Forelimb muscle (tissue), 1 donor: ENCODE measurements at regions not wholly inside any gene's neighbourhood (a gene's known extent, or its start where the extent isn't known, plus 50 kb on each side); places are given as distances from the start of the nearest gene placed in this dataset.
"Not testable (repeated sequence)": the region's sequence is repeated elsewhere in the genome, so short reads cannot be mapped to it uniquely, and the experiment has no call there.

Experiments used
- DNase-seq: peaks from one replicate; pipeline ENCODE4 v3.0.0-alpha.2; 2013; ENCODE audit warnings: low read depth

GRCh38 chr11:92607969-92608722 lies 361.3 kb upstream of the MTNR1B start:
- no peak for DNase-seq

GRCh38 chr11:92611157-92611556 lies 358.3 kb upstream of the MTNR1B start:
- DNase-seq, result no peak

GRCh38 chr11:92618020-92618419 lies 351.4 kb upstream of the MTNR1B start:
- not testable (repeated sequence) for DNase-seq

GRCh38 chr11:92623055-92623454 lies 346.4 kb upstream of the MTNR1B start:
- DNase-seq, result no peak

DNA sequence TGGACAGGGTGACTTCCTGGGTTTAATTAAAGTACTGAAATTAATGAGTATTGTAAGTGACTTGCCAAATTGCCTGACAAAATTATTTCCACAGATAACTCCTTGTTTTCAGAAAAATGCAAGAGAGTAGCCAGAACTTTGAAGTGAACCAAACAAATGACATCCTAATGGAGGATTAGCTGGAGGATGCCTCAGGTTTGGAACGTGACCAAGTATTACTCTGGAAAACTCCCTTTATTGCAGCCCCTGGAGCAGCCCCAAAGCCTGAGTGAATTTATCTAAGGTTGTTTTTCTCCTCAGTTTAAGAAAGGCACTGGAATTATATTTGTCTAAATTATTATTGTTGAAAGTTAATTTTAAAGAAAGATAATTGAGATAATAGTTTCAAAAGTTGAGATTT lies 343.6 kb upstream of the MTNR1B start:
- no peak for DNase-seq

DNA sequence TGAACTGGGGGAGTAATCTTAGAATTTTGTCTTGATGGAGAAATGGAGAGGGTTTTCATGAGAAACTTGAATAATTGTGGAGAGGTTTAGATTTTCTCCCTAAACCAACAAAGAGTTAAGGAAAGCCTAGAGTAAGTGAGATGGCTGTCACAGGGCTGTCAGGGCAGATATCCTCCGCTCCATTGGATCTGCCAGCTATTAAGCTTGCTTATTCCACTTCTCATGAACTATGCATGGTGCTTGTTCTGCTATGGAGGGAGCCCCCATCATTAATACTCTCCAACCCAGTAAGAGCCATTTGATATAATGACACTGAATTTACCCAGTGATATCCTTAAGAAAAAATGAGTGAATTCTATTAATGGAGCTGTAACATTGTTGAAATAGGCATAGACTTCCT lies 342.8 kb upstream of the MTNR1B start:
- no peak for DNase-seq

- no peak for DNase-seq
Observed at GRCh38 chr11:92627615-92628256, 341.7 kb upstream of the MTNR1B start.

DNA sequence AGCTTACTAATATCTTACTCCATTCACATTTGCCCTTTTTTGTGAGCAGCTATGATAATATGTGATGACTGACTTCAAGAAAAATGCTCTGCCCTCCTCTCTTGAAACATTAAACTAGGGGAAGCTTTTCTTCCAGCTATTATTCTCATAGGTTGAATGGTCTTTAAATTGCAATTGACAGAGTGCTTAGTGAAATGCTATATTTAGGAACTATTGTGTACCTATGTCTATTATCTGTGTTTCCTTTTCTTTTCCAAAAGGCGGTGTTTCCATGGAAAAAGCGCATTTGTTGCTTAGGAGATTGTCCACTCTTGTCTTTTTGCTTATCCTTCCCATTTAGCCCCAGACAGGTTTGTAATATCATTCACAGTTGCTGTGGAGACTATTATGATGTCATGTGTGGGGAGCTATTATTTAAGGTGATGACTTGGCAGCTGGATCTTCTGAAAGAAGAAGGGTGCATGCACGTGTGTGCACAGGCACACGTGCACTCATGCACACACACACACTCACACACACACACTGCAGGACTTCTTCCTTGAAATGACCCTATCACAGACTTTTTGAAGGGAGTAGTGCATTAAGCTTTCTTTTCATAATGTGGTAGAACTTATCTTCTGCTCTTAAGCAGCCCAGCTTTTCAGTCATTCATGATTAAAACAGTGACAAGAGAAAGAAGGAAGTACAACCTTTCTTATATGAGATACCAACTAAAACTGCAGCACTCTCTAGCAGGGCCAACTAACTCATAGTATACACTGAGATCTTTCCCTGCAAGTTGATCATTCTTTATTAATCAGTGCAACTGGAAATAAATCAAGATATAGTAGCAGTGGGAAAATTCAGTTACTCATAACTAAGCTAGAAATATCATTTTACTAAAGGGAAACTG lies 340.8 kb upstream of the MTNR1B start:
- no peak for DNase-seq

GRCh38 chr11:92632495-92632894 lies 337.0 kb upstream of the MTNR1B start:
- no peak for DNase-seq

- DNase-seq, result no peak
Observed at GRCh38 chr11:92633820-92634219, 335.6 kb upstream of the MTNR1B start.

DNA sequence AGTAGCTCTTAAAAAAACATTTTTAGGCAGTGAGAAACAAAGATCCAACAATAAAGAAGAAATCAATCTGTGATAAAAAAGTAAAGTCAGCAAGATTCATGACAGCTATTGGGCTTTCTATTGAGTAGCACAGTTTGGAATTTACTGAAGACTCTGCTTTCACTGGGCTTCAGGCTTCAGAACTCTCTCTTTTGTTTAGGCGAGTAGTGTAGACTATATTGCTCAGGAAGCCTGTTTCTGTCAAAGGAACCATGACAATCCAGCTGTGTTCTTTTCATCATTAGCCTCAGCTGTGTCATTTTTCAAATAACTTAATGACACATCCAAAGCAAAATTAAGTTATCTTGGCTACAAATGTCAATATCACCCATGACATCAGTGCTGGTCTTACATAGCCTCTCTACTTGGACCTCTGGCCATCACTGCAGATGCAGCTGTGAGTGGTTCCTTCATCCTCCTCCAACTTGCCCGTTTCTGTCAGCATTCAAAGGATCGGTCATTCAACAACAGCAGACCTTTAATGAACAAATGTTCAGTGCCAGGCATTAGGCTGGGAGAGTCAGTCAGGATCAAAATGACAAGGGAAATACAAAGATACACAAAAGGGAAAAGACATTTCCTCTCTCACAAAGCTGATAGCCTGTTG lies 332.8 kb upstream of the MTNR1B start:
- no peak for DNase-seq

GRCh38 chr11:92638678-92639077 lies 330.8 kb upstream of the MTNR1B start:
- no peak for DNase-seq

- no peak for DNase-seq
Observed at GRCh38 chr11:92642177-92642931, 327.1 kb upstream of the MTNR1B start.

- no peak for DNase-seq
Observed at GRCh38 chr11:92643827-92644226, 325.6 kb upstream of the MTNR1B start.

- no peak for DNase-seq
Observed at GRCh38 chr11:92644595-92645445, 324.6 kb upstream of the MTNR1B start.

DNA sequence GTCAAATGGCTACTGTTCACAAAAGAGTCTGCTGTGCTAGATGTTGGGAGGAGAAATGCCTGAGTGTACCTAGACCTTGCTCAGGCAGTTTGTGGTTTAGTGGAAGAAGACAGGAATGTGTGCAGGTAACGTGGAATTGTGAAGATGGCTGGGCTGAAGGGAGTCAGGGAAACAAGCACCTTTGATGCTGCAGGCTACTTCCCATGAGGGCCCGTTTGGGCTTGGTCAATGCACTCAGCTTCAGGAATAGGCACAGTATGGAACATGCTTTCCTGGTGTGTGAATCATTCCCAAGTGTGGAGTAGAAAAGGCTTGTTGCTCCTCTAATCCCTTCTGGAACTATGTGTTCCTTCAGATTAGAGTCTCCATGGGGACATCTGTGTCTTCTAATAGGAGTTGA lies 318.3 kb upstream of the MTNR1B start:
- no peak for DNase-seq

DNA sequence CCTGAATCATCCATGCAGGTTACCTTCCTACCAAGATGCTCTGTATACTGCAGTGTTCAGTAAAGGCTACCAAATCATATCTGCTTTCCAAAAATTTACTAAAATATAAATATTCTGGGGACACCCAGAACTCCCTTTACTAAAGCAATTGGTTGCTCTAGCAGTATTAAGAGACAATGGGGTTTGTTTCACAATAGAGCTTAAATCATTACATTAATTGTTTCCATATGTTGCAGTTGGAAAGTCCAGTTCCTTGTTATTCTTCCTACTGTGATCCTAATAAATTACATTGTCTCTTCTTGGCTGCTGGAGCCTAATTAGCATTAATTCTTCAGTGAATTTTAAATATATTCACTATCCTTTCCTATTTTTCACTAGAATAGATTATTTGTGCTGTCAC lies 316.0 kb upstream of the MTNR1B start:
- peak; percentile 24 for DNase-seq

DNA sequence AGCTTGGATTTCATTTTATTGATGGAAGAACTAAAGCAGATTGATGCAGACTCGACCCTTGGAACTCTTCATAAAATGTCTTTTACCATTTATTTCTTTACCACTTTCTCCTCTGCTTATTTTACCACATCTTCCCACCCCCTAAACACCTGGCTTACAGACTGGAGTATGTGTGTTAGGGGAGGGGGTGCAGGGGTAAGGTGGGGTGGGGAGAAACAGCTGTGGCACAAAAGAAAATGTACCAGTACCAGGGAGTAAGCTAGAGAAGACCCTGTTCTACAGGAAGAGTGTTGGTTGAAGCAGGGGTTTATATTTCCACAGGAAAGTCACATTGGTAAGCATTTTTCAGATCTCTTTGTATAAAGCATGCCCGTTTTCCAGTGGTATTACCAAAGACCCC lies 312.7 kb upstream of the MTNR1B start:
- DNase-seq, result no peak

GRCh38 chr11:92657226-92657625 lies 312.2 kb upstream of the MTNR1B start:
- no peak for DNase-seq

GRCh38 chr11:92658733-92659132 lies 310.7 kb upstream of the MTNR1B start:
- no peak for DNase-seq
